SK-N-SH (cell line): ENCODE measurements at regions not wholly inside any gene's neighbourhood (a gene's known extent, or its start where the extent isn't known, plus 50 kb on each side); places are given as distances from the start of the nearest gene placed in this dataset.

ENCODE experiments used
- CTCF ChIA-PET: fragments of 300-600, 350-600 bp; formaldehyde crosslinking; extraction: SDS; loops from one replicate; lab custom pipeline; 2021; lab: Yijun Ruan, JAX
- POLR2A ChIA-PET: fragments of 350-600 bp; sonication (Branson Sonifier 250); formaldehyde crosslinking; extraction: SDS; loops from one replicate; lab custom pipeline; 2020; ENCODE audit warnings: antibody characterized with exemption, inconsistent platforms; lab: Yijun Ruan, JAX
- DNase-seq: peaks from one replicate; pipeline ENCODE4 v3.0.0; 2012
- H2AFZ ChIP-seq: fragments of 200-600 bp; sonication (generic); 2 replicates; pipeline ENCODE4 v1.8.1; 2016; ENCODE audit warnings: antibody characterized with exemption, mild to moderate bottlenecking, low read depth
- H3F3A ChIP-seq: fragments of 200-600 bp; sonication (generic); replicated peaks from 2 replicates; pipeline ENCODE3; 2016; ENCODE audit warnings: antibody characterized with exemption, mild to moderate bottlenecking; ENCODE audit not compliant: insufficient read depth
- H3K27ac ChIP-seq, 2 experiments: fragments of 200-500 bp in 1 of 2; fragments of 200-600 bp in 1 of 2; sonication (Bioruptor generic) in 1 of 2; sonication (generic), shearing (Covaris generic) in 1 of 2; 2 replicates each; pipeline versions ENCODE4 v1.5.1 to v1.6.1; 2014 to 2016; ENCODE audit warnings: low read depth in 2 of 2, inconsistent platforms in 1 of 2, low read length in 1 of 2, mild to moderate bottlenecking in 1 of 2, mixed read lengths in 1 of 2
- H3K27me3 ChIP-seq: fragments of 200-600 bp; sonication (generic), shearing (Covaris generic); 2 replicates; pipeline ENCODE4 v1.6.1; 2016; ENCODE audit warnings: mixed run types; ENCODE audit not compliant: insufficient read depth
- H3K36me3 ChIP-seq, 2 experiments: fragments of 200-500 bp in 1 of 2; fragments of 200-600 bp in 1 of 2; sonication (Bioruptor generic) in 1 of 2; sonication (generic) in 1 of 2; replicated peaks in 1 of 2; 2 replicates each; pipeline versions ENCODE3 to v1.5.1; 2014 to 2016; ENCODE audit warnings: low read length in 1 of 2, mild to moderate bottlenecking in 1 of 2; ENCODE audit not compliant: insufficient read depth in 2 of 2, control insufficient read depth in 1 of 2
- H3K4me1 ChIP-seq, 2 experiments: fragments of 200-500 bp in 1 of 2; fragments of 200-600 bp in 1 of 2; sonication (Bioruptor generic) in 1 of 2; sonication (generic), shearing (Covaris generic) in 1 of 2; 2 replicates each; pipeline versions ENCODE4 v1.5.1 to v1.6.1; 2014 to 2016; ENCODE audit warnings: low read depth in 1 of 2, low read length in 1 of 2, mixed run types in 1 of 2; ENCODE audit not compliant: insufficient read depth in 2 of 2, control insufficient read depth in 1 of 2
- H3K4me2 ChIP-seq: fragments of 200-600 bp; sonication (generic), shearing (Covaris generic); 2 replicates; pipeline ENCODE4 v1.6.1; 2017; ENCODE audit warnings: mixed run types
- H3K4me3 ChIP-seq, 2 experiments: fragments of 200-500 bp in 1 of 2; fragments of 200-600 bp in 1 of 2; sonication (Bioruptor generic) in 1 of 2; sonication (generic), shearing (Covaris generic) in 1 of 2; 2 replicates each; pipeline versions ENCODE4 v1.5.1 to v1.8.1; 2014 to 2016; ENCODE audit warnings: low read depth in 2 of 2, inconsistent platforms in 1 of 2, low read length in 1 of 2, mild to moderate bottlenecking in 1 of 2, mixed read lengths in 1 of 2, moderate library complexity in 1 of 2
- H3K79me2 ChIP-seq: fragments of 200-600 bp; sonication (generic); 2 replicates; pipeline ENCODE4 v1.8.1; 2017; ENCODE audit warnings: mild to moderate bottlenecking; ENCODE audit not compliant: insufficient read depth
- H3K9ac ChIP-seq: fragments of 200-600 bp; sonication (generic); 2 replicates; pipeline ENCODE4 v1.6.1; 2017; ENCODE audit warnings: mixed run types
- H3K9me2 ChIP-seq: fragments of 200-600 bp; sonication (generic); 2 replicates; pipeline ENCODE4 v1.6.1; 2017; ENCODE audit warnings: mixed run types
- H3K9me3 ChIP-seq: fragments of 200-600 bp; sonication (generic); 2 replicates; pipeline ENCODE4 v1.6.1; 2017; ENCODE audit warnings: mixed run types, mild to moderate bottlenecking, moderate library complexity
- H4K20me1 ChIP-seq: fragments of 200-600 bp; sonication (generic); 2 replicates; pipeline ENCODE4 v1.6.1; 2017; ENCODE audit warnings: mild to moderate bottlenecking, mixed run types; ENCODE audit not compliant: insufficient read depth
- CHD2 ChIP-seq: fragments of 150-350 bp; IDR thresholded peaks from 2 replicates; pipeline ENCODE4 v1.6.1; 2018; ENCODE audit warnings: low read length; ENCODE audit not compliant: partially characterized antibody
- CTCF ChIP-seq: fragments of 200-600 bp; sonication (generic); IDR thresholded peaks from 2 replicates; pipeline ENCODE4 v1.6.1; 2017; ENCODE audit warnings: antibody characterized with exemption, mild to moderate bottlenecking, moderate library complexity
- ELF1 ChIP-seq: IDR thresholded peaks from 2 replicates; pipeline ENCODE4 v1.4.0; 2012
- EP300 ChIP-seq, 2 experiments: IDR thresholded peaks; 2 replicates each; pipeline versions ENCODE4 v1.4.0 to v1.6.1; 2012; ENCODE audit warnings: borderline replicate concordance in 1 of 2, low read depth in 1 of 2, low read length in 1 of 2
- GABPA ChIP-seq: IDR thresholded peaks from 2 replicates; pipeline ENCODE4 v1.4.0; 2012; ENCODE audit warnings: low read depth, mild to moderate bottlenecking
- GATA2 ChIP-seq: sonication (generic); formaldehyde crosslinking; IDR thresholded peaks from 2 replicates; pipeline ENCODE4 v1.5.0; 2020; ENCODE audit warnings: mild to moderate bottlenecking, missing genetic modification reagents
- IRF3 ChIP-seq: fragments of 150-350 bp; IDR thresholded peaks from 2 replicates; pipeline ENCODE4 v1.6.1; 2016; ENCODE audit warnings: mild to moderate bottlenecking, low read depth, low read length
- JUND ChIP-seq: IDR thresholded peaks from 2 replicates; pipeline ENCODE4 v1.4.0; 2012
- MAX ChIP-seq: IDR thresholded peaks from 2 replicates; pipeline ENCODE4 v1.4.0; 2012; ENCODE audit warnings: low read depth
- MEF2A ChIP-seq: IDR thresholded peaks from 2 replicates; pipeline ENCODE4 v1.4.0; 2012; ENCODE audit warnings: low read depth, borderline replicate concordance
- MXI1 ChIP-seq: IDR thresholded peaks from 2 replicates; pipeline ENCODE4 v1.6.1; 2012; ENCODE audit warnings: mild to moderate bottlenecking, low read depth, low read length, improper control_type of control experiment
- NRF1 ChIP-seq: IDR thresholded peaks from 2 replicates; pipeline ENCODE4 v1.6.1; 2012; ENCODE audit warnings: low read depth, mild to moderate bottlenecking, low read length
- REST ChIP-seq: IDR thresholded peaks from 2 replicates; pipeline ENCODE4 v1.6.1; 2012; ENCODE audit warnings: mild to moderate bottlenecking, low read depth, low read length, moderate library complexity
- RXRA ChIP-seq: IDR thresholded peaks from 2 replicates; pipeline ENCODE4 v1.4.0; 2012; ENCODE audit warnings: low read depth, mild to moderate bottlenecking, borderline replicate concordance
- SIN3A ChIP-seq: IDR thresholded peaks from 2 replicates; pipeline ENCODE4 v1.6.1; 2012; ENCODE audit warnings: low read depth, mild to moderate bottlenecking, low read length, moderate library complexity, borderline replicate concordance
- SMC3 ChIP-seq: IDR thresholded peaks from 2 replicates; pipeline ENCODE4 v1.6.1; 2012; ENCODE audit warnings: low read depth, low read length, improper control_type of control experiment
- TCF12 ChIP-seq: IDR thresholded peaks from 2 replicates; pipeline ENCODE4 v1.4.0; 2012
- USF1 ChIP-seq: IDR thresholded peaks from 2 replicates; pipeline ENCODE4 v1.4.0; 2012; ENCODE audit warnings: low read depth, borderline replicate concordance
- ZBTB33 ChIP-seq: IDR thresholded peaks from 2 replicates; pipeline ENCODE4 v1.4.0; 2012; ENCODE audit warnings: low read depth, borderline replicate concordance
- WGBS: methylation state at CpG from one replicate; pipeline ENCODE4 v1.1.6; 2017; ENCODE audit warnings: low lambda C conversion rate; 5-methylcytosine and 5-hydroxymethylcytosine counted together

- Histone ChIP-seq H3K4me2 (no peak overlapping the region), H3K27ac (no peak overlapping the region), H3K4me3 (no peak overlapping the region), H3F3A (no peaks in the 10 kb centered on the region), H3K9ac (no peak overlapping the region), H4K20me1 (no peaks in the 10 kb centered on the region), H3K4me1 (no peaks in the 10 kb centered on the region), H2AFZ (no peak overlapping the region), H3K79me2 (no peaks in the 10 kb centered on the region), H3K9me3 (no peaks in the 10 kb centered on the region), H3K27me3 (no peaks in the 10 kb centered on the region), H3K36me3 (no peaks in the 10 kb centered on the region), H3K9me2 (no peaks in the 10 kb centered on the region)
- ChIA-PET POLR2A (no interaction called here), CTCF (no interaction called here)
- DNase-seq, result no peak
- TF ChIP-seq TCF12, result no peak
- TF ChIP-seq MEF2A, result no peak
- no peak for TF ChIP-seq CHD2
- TF ChIP-seq MXI1, result no peak
- TF ChIP-seq NRF1, result no peak
- 6% methylated on average over 3 of the region's 3 CpGs for WGBS
Observed at GRCh38 chr13:86932776-86933334, 738.3 kb upstream of the SLITRK5 start.

GRCh38 chr13:86933676-86934075 lies 737.5 kb upstream of the SLITRK5 start:
- Histone ChIP-seq H3K4me2 (no peak overlapping the region), H4K20me1 (no peaks in the 10 kb centered on the region), H3K79me2 (no peaks in the 10 kb centered on the region), H3K9me2 (no peaks in the 10 kb centered on the region), H3K27me3 (no peaks in the 10 kb centered on the region), H3K9me3 (no peaks in the 10 kb centered on the region), H3K4me3 (no peak overlapping the region), H3K27ac (no peak overlapping the region), H3K9ac (no peak overlapping the region), H3F3A (no peaks in the 10 kb centered on the region), H3K4me1 (no peaks in the 10 kb centered on the region), H3K36me3 (no peaks in the 10 kb centered on the region), H2AFZ (no peak overlapping the region)
- POLR2A ChIA-PET, result no interaction called here
- DNase-seq, result no peak
- 52% methylated on average over 3 of the region's 3 CpGs for WGBS
- CTCF ChIA-PET, result no interaction called here
- TF ChIP-seq USF1 (no peak), EP300 (IDR thresholded peaks at IDR 0.05; ENCODE audit: borderline replicate concordance in 1 of 2, low read depth in 1 of 2, low read length in 1 of 2) (no peak), ZBTB33 (no peak), ELF1 (no peak), GATA2 (CRISPR knock-in tag) (no peak), SIN3A (no peak), MEF2A (no peak), MAX (no peak), JUND (no peak), GABPA (no peak), CHD2 (no peak), IRF3 (no peak), CTCF (no peak), RXRA (no peak), SMC3 (no peak), REST (no peak)
